NCI-H1436 treated with DMSO at 0.1 percent for 48 hours (cell line): ENCODE measurements at regions not wholly inside any gene's neighbourhood (a gene's known extent, or its start where the extent isn't known, plus 50 kb on each side); places are given as distances from the start of the nearest gene placed in this dataset.

Experiments
- DNase-seq: peaks from one replicate; lab custom pipeline; 2025; lab: John Stamatoyannopoulos, UW

- DNase-seq: no peak
Measured at GRCh38 chr1:56220021-56220420, 359.3 kb downstream of the PLPP3 start.

GRCh38 chr1:56218023-56218422 is 361.3 kb downstream of the PLPP3 start:
- DNase-seq: no peak

DNA sequence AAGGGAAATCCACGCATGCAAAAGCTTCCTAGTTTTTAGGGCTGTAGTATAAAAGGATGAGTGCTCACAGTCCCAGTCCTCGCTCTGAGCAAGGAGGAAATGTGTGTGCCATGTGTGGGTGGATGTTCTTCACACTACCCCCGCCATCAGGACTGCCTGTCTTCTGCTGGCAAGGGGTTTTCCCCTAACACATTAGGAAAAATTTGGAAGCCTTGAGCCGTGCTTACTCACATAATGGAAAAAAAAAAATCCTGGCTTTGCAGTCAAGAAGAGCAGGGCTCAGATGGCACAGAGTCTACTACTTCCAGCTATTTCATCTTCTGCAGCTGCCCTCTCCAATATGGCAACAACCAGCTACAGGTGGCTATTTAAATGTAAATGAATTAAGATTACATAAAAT is 363.1 kb downstream of the PLPP3 start:
- no peak for DNase-seq

DNA sequence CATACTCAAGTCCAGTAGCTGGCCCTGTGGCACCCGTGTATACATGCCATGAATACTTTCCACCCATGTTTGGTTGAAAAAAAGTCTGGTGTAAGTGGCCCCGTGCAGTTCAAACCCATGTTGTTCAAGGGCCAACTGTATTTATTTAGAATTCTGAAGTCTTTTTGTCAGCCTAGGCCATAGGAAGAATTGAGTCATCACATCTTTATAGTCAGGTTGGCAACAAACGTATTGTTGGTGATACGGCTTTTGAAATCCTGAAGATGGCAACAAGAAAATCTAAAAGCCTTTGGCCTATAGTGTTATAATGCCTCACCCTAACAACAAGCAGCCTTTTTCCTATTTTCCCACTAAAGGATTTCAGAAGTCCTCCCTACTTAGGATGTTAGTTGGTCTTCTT is 363.6 kb downstream of the PLPP3 start:
- no peak for DNase-seq

DNA sequence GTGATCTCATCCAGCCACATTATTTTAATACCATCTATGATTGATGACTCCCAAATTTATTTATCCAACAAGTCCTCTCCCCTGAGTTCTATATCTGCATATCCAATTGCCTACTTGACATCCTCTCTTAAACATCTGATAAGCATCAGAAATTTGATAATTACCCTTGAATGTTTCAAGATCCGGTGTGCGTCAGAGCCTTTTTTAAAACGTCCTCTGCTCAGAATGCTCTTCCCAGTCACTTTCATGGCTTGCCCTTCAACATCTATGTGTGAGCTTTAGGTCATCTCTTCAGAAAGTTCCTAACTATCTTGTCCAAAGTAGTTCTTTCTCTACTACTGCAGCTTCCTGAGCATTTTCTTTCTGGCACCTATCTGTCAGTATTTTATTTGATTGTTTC is 364.3 kb downstream of the PLPP3 start:
- DNase-seq: no peak

DNA sequence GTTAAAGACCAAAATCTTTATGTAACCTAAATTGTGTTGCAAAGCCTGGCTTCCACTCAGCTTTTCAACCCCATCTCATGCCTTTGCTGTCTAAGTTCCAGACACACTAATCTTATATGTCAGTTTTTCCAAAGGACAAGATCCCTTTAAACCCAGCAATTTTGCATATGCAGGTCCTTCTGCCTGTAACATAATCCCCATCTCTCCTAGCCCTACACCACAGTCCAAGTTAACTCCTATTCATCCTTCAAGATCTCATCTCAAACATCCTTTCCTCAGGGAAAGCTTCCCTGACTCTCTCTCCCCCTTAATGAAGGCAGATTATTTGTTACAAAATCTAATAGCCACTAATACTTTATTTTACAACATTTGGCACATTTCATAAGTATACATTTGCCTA is 366.3 kb downstream of the PLPP3 start:
- DNase-seq: no peak

DNA sequence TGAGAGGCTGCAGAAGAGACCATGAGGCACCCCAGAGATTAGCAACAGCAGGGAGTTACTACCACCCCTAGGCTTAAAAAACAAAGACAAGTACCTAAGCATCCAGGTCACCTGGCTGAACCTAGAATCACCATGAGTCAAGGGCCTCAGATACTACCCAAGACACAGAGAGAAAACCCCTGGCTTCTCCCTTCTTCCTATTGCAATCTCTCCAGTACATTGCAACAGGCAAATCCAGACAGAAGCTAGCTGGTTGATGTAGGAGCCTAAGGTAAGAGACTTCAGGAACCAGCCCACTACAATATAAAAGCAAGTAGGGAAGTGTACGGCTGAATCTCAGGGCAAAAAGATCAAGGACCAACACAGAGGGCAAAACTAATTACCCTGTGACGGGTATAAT is 367.2 kb downstream of the PLPP3 start:
- no peak for DNase-seq

DNA sequence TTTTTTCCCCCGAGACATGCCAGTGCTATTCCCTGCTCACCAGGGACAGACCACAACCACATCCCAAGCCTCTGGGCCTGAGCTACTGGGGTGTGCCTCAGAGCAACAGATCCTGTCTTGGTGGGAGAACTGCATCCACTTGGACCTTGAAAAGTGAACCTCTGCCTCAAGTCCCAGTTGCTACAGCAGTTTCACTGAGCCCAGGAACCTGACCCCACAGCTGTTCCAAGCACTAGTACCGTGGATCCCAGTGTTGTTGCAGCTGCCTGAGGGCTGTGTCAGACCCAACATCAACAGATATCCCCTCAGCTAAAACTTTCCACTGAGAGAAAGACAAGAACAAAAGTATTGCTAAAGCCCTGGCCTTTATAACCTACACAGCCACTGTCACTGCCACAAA is 373.0 kb downstream of the PLPP3 start:
- no peak for DNase-seq

DNA sequence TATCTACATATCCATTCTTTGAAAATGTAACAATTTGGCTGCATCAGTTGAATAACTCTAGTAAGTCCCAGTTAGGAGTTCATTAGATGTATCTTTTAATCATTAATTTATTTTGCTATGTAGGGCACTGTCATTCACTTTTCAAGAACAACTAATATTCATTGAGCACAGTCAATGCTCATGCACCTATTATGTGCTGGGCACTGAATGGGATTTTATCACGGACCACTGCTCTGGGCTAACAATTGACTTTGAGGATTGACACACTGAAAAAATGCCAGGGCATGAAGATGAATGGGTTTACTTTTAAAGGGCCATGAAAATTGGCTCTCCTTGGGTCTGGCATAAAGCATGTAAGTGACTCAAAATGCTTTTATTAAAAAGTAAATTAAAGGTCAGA is 375.2 kb downstream of the PLPP3 start:
- no peak for DNase-seq

- no peak for DNase-seq
Measured at GRCh38 chr1:56202796-56203492, 376.4 kb downstream of the PLPP3 start.

- no peak for DNase-seq
Measured at GRCh38 chr1:56202186-56202585, 377.2 kb downstream of the PLPP3 start.

DNA sequence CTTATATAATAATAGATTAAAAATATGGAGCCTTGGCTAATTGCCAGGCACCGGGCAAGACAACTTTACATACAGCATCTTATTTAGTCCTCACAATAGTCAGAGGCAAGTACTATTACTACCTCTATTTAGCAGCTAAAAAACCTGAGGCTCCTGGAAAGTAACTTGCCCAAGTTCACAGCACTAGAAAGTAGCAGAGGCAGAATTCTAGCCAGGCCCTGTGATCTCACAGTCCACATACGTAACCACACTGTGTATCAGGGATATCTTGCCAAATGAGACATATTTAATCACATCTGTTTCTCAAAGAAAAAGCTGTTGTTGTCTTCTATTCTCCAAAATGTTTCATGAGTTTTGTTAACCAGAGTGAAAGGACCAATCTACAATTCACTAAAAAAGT is 378.5 kb downstream of the PLPP3 start:
- DNase-seq: no peak

DNA sequence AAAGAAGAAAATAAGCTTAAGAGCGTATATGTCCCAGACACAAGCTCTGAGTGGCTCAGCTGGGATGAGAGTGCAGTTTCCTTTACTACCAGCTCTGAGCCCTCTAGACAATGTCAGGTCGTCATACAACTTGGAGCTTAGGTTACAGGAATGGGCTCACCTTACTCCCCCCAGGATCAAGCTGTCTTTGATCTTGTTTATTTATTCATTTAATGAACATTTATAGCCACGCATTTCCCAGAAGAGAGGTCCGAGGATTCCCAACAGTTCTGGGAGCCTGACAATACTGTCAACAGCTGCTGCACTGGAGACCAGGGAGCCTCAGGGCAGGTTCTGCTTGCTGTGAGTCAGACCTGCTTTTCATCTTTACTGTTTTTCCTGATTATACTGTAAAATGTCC is 378.9 kb downstream of the PLPP3 start:
- no peak for DNase-seq

DNA sequence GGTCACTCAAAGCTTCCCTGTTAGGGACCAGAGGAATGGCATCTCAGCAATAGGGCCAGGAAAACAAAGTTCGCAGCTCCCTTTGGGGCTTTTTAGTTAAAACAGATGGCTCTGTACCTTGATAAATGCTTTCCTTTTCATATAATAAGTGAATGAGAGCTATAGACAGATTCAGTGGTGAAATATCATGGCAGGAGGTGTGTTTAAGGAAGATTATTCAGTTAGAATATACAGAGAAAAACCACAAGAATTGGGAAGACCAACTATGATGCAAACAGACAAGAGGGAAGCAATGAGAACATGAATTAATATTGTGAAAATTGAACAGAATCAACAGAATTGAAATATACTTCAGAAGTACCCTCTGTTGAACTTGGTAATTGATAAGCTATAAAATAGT is 379.4 kb downstream of the PLPP3 start:
- DNase-seq: no peak

DNA sequence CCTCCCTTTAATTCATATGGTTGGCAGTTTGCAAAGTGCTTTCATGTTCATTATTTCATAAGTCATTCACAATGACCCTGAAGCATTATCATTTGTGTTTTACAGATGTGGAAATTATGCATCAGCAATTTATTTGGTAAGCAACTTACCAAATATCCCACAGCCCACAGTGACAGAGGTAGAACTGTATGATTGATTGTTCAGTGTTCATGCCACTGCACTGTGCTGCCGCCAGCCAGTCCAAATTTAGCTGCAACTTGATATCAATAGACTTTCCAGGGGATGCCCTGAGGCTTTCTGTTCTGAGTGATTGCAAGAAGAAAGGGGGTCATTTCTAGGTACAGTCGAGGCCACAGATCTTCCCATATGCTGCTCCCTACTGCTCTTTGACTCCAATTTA is 380.3 kb downstream of the PLPP3 start:
- DNase-seq: no peak

DNA sequence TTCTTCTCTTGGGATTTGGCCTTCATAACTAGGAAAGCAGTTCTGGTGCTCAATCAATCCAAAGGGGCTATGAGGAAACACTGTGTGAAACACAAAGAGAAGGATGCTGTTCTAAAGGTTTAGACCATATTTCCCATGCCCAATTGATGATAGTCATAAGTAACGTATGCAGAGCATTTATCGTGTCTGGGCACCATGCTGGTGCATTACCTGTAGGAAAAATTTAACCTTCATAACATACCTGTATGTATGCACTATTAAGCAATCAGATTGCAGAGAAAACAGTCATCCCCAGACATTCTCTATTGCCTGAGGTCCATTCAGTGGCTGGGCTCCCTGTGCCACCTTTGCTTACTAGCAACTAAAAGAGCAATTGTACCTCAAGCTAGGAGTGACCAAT is 381.4 kb downstream of the PLPP3 start:
- no peak for DNase-seq

- no peak for DNase-seq
Measured at GRCh38 chr1:56196839-56197238, 382.5 kb downstream of the PLPP3 start.

DNA sequence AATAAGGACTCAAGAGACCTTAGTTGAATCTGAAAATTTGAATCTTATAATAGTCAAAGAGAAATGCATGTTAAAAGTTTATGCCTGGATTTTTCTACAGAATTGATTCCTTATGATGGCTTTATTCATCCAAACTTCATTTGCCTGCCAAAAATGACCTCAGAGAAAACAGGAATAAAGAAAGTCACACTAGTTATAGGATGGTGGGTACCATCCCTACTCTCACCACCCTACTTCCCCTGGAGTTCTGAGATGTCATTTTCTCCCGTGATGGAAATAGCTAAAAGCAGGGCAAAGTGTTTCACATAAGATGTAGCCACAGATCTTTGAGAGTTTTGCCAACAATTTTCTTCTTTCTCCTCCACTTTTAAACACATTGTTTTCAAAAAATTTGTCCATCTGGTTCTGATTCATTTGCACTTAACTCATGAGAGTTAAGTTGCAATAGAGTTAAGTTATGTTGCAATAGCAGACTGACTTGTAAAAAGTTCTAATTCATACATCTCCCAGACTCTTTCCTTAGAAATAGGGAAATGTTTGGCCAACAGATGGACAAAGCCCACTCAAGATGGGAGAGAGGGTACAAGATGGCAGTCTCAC is 384.6 kb downstream of the PLPP3 start:
- no peak for DNase-seq

DNA sequence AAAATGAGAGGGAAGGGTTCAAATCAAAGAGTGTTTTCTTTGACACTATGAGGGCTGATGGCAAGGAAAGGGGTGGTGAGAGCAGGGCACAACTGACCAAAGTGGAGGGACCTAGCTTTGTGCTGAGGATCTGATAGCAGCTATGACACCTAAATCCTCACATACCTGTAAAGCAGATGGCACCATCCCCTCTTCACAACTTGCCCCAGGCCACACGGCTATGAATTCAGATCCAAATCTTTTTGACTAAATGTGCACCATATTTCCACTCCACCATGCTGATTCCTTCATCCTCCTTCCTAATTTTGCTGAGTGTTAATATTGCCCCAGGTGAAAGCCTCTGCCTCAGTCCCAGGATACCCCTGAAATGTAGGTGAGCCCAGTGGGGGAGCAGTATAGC is 385.7 kb downstream of the PLPP3 start:
- no peak for DNase-seq

DNA sequence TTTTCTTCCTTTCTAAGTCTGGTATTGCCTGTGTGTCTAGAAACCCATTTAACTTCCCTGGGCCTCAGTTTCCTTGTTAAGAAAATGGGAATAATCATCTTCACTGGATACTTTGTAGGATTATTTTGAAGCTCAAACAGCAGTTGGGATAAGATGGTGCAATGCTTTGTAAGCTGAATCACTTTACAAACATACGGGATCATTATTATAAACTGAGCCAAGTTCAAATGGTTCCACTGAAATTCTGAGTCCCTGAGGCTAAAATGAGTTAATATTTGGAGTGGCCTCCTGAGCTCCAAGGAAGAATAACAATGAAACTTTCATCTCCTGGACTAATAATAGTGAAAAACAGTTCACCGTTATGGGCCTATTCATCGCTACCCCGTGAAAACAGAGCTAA is 388.0 kb downstream of the PLPP3 start:
- DNase-seq: no peak

DNA sequence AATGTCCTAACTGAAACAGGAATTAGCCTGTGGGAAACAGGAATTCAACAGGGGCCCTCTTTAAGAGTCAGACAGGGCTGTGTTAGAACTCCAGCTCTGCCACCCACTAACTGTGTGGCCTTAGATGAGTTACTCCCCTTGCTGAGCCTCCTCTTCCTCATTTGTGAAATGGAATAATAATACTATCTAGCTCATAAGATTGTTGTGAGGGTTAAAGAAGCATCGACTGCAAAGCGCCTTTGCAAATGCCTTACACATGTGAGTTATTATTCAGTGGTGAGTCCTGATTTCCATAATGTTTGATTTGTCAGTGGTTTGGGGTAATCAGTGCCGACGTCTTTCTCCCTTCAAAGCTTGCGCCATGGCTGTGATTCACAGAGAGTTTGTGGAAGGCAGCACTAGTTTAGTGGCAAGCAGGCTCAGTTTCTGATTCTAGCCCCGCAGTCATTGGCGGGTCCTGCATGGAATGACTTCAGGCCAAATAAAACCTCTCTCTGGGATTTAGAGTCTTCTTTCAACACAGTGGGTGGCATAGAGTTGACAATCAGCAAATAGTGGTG is 388.5 kb downstream of the PLPP3 start:
- DNase-seq: no peak

DNA sequence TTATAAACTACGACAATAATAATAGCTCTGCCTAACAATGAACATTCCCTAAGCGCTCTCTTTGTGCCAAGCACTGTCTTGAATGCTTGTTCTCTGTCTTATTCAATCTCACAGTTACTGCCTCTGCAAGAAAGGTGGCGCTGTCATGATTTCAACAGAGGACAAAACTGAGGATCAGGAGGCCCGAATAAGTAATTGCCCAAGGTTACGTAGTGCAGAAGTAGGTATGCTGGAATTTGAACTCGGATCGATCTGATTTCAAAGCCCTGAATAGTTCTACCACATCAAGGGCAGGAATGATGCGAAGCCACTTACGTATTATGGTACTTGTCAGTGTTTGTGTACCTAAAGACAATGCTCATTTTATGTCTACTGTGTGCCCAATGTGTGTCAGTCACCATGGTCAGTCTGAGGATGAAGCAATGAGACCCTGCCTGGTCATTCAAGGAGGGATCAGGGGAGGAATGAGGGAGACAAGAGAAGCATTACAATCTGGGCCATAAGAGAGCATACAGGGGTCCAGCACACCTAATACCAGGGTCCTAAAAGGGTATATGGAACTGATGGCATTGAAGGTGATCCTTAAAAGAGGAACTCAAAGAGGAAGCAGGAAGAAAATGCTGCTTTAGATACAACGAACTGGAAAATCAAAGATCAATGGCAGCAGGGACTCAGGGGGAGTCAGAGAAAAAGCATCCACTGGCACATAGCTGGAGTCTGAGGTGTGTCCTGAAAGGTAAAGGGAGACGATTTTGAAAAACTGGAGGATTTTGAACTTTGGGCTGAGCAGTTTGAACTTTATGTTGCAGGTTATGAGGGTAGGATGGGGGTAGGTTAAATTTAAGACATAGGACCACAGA is 389.2 kb downstream of the PLPP3 start:
- no peak for DNase-seq

GRCh38 chr1:56189454-56189853 is 389.9 kb downstream of the PLPP3 start:
- DNase-seq: no peak
